Vagina (tissue), 2 donors: ENCODE measurements at regions not wholly inside any gene's neighbourhood (a gene's known extent, or its start where the extent isn't known, plus 50 kb on each side); places are given as distances from the start of the nearest gene placed in this dataset.

Experiments
- POLR2A ChIP-seq, 2 donors: fragments of 450-650 bp; IDR thresholded peaks; one replicate each; pipeline ENCODE4 v1.6.1; 2017; ENCODE audit warnings: antibody characterized with exemption in 2 of 2, mild to moderate bottlenecking in 2 of 2, moderate library complexity in 2 of 2
- POLR2AphosphoS5 ChIP-seq, 2 donors: sonication (generic); formaldehyde crosslinking; IDR thresholded peaks; one replicate each; pipeline ENCODE4 v1.9.0; 2017; ENCODE audit warnings: antibody characterized with exemption in 2 of 2, mild to moderate bottlenecking in 2 of 2, low read depth in 1 of 2; ENCODE audit not compliant: insufficient read depth in 1 of 2
- TF ChIP-seq, protein P1 (sequence below), 3 experiments: fragments of 450-650 bp in 2 of 3; fragments of 200-600 bp in 1 of 3; sonication (generic) in 1 of 3; IDR thresholded peaks; one replicate each; pipeline ENCODE4 v1.5.1; 2017 to 2019; ENCODE audit warnings: antibody characterized with exemption in 3 of 3, mild to moderate bottlenecking in 2 of 3, moderate library complexity in 2 of 3

DNA sequence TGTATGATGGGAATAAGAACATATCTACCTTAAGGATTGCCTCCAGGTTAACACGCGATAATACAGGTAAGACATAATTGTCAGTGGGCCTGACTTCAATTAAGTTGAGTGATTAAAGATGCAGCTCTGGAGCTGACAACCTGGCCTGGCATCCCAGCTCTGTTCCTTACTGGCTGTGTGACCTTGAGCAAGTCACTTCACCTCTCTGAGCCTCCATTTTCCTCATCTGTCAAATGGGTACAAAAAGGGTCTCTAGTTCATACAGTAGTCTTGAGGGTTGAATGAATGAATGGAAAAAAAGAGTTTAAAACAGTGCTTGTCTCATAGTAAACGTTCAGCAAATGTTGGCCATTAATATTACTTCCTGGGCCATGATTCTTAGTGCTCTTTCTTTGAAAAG is 213.9 kb downstream of the PHETA1 start:
- TF ChIP-seq, protein P1, sequence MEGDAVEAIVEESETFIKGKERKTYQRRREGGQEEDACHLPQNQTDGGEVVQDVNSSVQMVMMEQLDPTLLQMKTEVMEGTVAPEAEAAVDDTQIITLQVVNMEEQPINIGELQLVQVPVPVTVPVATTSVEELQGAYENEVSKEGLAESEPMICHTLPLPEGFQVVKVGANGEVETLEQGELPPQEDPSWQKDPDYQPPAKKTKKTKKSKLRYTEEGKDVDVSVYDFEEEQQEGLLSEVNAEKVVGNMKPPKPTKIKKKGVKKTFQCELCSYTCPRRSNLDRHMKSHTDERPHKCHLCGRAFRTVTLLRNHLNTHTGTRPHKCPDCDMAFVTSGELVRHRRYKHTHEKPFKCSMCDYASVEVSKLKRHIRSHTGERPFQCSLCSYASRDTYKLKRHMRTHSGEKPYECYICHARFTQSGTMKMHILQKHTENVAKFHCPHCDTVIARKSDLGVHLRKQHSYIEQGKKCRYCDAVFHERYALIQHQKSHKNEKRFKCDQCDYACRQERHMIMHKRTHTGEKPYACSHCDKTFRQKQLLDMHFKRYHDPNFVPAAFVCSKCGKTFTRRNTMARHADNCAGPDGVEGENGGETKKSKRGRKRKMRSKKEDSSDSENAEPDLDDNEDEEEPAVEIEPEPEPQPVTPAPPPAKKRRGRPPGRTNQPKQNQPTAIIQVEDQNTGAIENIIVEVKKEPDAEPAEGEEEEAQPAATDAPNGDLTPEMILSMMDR (IDR thresholded peaks at IDR 0.05): no peak
- TF ChIP-seq POLR2AphosphoS5 (IDR thresholded peaks at IDR 0.05; ENCODE audit: insufficient read depth in 1 of 2, low read depth in 1 of 2) (no peak), POLR2A (IDR thresholded peaks at IDR 0.05) (no peak)
